ENCODE measurements at regions not wholly inside any gene's neighbourhood (a gene's known extent, or its start where the extent isn't known, plus 50 kb on each side); places are given as distances from the start of the nearest gene placed in this dataset.
"Not testable (repeated sequence)": the region's sequence is repeated elsewhere in the genome, so short reads cannot be mapped to it uniquely, and the experiment has no call there.

GRCh38 chr6:68544450-68544849 lies 90.6 kb upstream of the ADGRB3 start:
- H3K27me3 ChIP-seq (ENCODE audit: control insufficient read depth, insufficient read depth, low read length), result no peaks in the 10 kb centered on the region
- TF ChIP-seq CTCF (IDR thresholded peaks at IDR 0.05; ENCODE audit: insufficient read depth, low read length, severe bottlenecking), result no peak
- no peak overlapping the region for H3K4me3 ChIP-seq (ENCODE audit: low read depth, low read length)
- FAIRE-seq (no peak), DNase-seq (ENCODE audit: low read depth) (no peak)
- H3K36me3 ChIP-seq (ENCODE audit: control insufficient read depth, insufficient read depth, low read length), result no peaks in the 10 kb centered on the region

GRCh38 chr6:68533339-68533795 lies 101.7 kb upstream of the ADGRB3 start:
- no peak for TF ChIP-seq CTCF (IDR thresholded peaks at IDR 0.05; ENCODE audit: insufficient read depth, low read length, severe bottlenecking)
- no peak for FAIRE-seq
- Histone ChIP-seq H3K27me3 (ENCODE audit: control insufficient read depth, insufficient read depth, low read length) (no peaks in the 10 kb centered on the region), H3K4me3 (ENCODE audit: low read depth, low read length) (no peak overlapping the region), H3K36me3 (ENCODE audit: control insufficient read depth, insufficient read depth, low read length) (no peaks in the 10 kb centered on the region)
- no peak for DNase-seq (ENCODE audit: low read depth)

GRCh38 chr6:68527691-68528090 lies 107.4 kb upstream of the ADGRB3 start:
- DNase-seq (ENCODE audit: low read depth) (no peak), FAIRE-seq (no peak)
- H3K36me3 ChIP-seq (ENCODE audit: control insufficient read depth, insufficient read depth, low read length), result no peaks in the 10 kb centered on the region
- no peak overlapping the region for H3K4me3 ChIP-seq (ENCODE audit: low read depth, low read length)
- TF ChIP-seq CTCF (IDR thresholded peaks at IDR 0.05; ENCODE audit: insufficient read depth, low read length, severe bottlenecking), result no peak
- H3K27me3 ChIP-seq (ENCODE audit: control insufficient read depth, insufficient read depth, low read length), result no peaks in the 10 kb centered on the region

- FAIRE-seq, result no peak
Observed at GRCh38 chr6:68506911-68507310, 128.2 kb upstream of the ADGRB3 start.

GRCh38 chr6:68502946-68503345 lies 132.1 kb upstream of the ADGRB3 start:
- H3K36me3 ChIP-seq (ENCODE audit: control insufficient read depth, insufficient read depth, low read length), result no peaks in the 10 kb centered on the region
- DNase-seq (ENCODE audit: low read depth) (no peak), FAIRE-seq (no peak)
- no peaks in the 10 kb centered on the region for H3K27me3 ChIP-seq (ENCODE audit: control insufficient read depth, insufficient read depth, low read length)
- TF ChIP-seq CTCF (IDR thresholded peaks at IDR 0.05; ENCODE audit: insufficient read depth, low read length, severe bottlenecking), result no peak
- H3K4me3 ChIP-seq (ENCODE audit: low read depth, low read length), result no peak overlapping the region

More at GRCh38 chr6:68506911-68507310, 128.2 kb upstream of the ADGRB3 start:
- no peaks in the 10 kb centered on the region for H3K36me3 ChIP-seq (ENCODE audit: control insufficient read depth, insufficient read depth, low read length)
- no peaks in the 10 kb centered on the region for H3K27me3 ChIP-seq (ENCODE audit: control insufficient read depth, insufficient read depth, low read length)
- no peak for TF ChIP-seq CTCF (IDR thresholded peaks at IDR 0.05; ENCODE audit: insufficient read depth, low read length, severe bottlenecking)
- no peak for DNase-seq (ENCODE audit: low read depth)
- no peak overlapping the region for H3K4me3 ChIP-seq (ENCODE audit: low read depth, low read length)

- FAIRE-seq (no peak), DNase-seq (ENCODE audit: low read depth) (peak; percentile 8)
- Histone ChIP-seq H3K27me3 (ENCODE audit: control insufficient read depth, insufficient read depth, low read length) (no peaks in the 10 kb centered on the region), H3K4me3 (ENCODE audit: low read depth, low read length) (no peak overlapping the region), H3K36me3 (ENCODE audit: control insufficient read depth, insufficient read depth, low read length) (no peaks in the 10 kb centered on the region)
- no peak for TF ChIP-seq CTCF (IDR thresholded peaks at IDR 0.05; ENCODE audit: insufficient read depth, low read length, severe bottlenecking)
Observed at GRCh38 chr6:68497927-68498326, 137.2 kb upstream of the ADGRB3 start.

GRCh38 chr6:68494880-68495279 lies 140.2 kb upstream of the ADGRB3 start:
- H3K27me3 ChIP-seq (ENCODE audit: control insufficient read depth, insufficient read depth, low read length); DNase-seq (ENCODE audit: low read depth); FAIRE-seq; H3K36me3 ChIP-seq (ENCODE audit: control insufficient read depth, insufficient read depth, low read length); H3K4me3 ChIP-seq (ENCODE audit: low read depth, low read length): not testable (repeated sequence)

Data from bronchial epithelial cell (primary cell).